NCI-H1092 (cell line): ENCODE measurements at regions not wholly inside any gene's neighbourhood (a gene's known extent, or its start where the extent isn't known, plus 50 kb on each side); places are given as distances from the start of the nearest gene placed in this dataset.

Experiments
- DNase-seq: peaks from one replicate; lab custom pipeline; 2025; lab: John Stamatoyannopoulos, UW

GRCh38 chr6:105991561-105992314 is 94.4 kb upstream of the PRDM1 start:
- DNase-seq: no peak

- no peak for DNase-seq
These were observed 96.0 kb upstream of the PRDM1 start for GRCh38 chr6:105990151-105990550.

- DNase-seq: no peak
These were observed 97.1 kb upstream of the PRDM1 start for GRCh38 chr6:105988812-105989577.

GRCh38 chr6:105988321-105988720 is 97.8 kb upstream of the PRDM1 start:
- DNase-seq: no peak

- no peak for DNase-seq
These were observed 98.6 kb upstream of the PRDM1 start for GRCh38 chr6:105987516-105987915.

- DNase-seq: no peak
These were observed 99.1 kb upstream of the PRDM1 start for GRCh38 chr6:105986998-105987397.

- DNase-seq: no peak
These were observed 100.1 kb upstream of the PRDM1 start for GRCh38 chr6:105985816-105986632.

GRCh38 chr6:105985098-105985815 is 100.9 kb upstream of the PRDM1 start:
- no peak for DNase-seq

GRCh38 chr6:105983763-105984162 is 102.4 kb upstream of the PRDM1 start:
- no peak for DNase-seq

- DNase-seq: no peak
These were observed 103.2 kb upstream of the PRDM1 start for GRCh38 chr6:105982761-105983540.

GRCh38 chr6:105981888-105982358 is 104.2 kb upstream of the PRDM1 start:
- DNase-seq: no peak

- DNase-seq: no peak
These were observed 104.9 kb upstream of the PRDM1 start for GRCh38 chr6:105981002-105981887.

GRCh38 chr6:105978974-105979373 is 107.2 kb upstream of the PRDM1 start:
- no peak for DNase-seq

GRCh38 chr6:105977934-105978504 is 108.1 kb upstream of the PRDM1 start:
- DNase-seq: no peak

- DNase-seq: no peak
These were observed 111.2 kb upstream of the PRDM1 start for GRCh38 chr6:105974986-105975385.

- no peak for DNase-seq
These were observed 113.7 kb upstream of the PRDM1 start for GRCh38 chr6:105972440-105972839.

GRCh38 chr6:105968603-105969333 is 117.4 kb upstream of the PRDM1 start:
- DNase-seq: no peak

GRCh38 chr6:105967917-105968602 is 118.1 kb upstream of the PRDM1 start:
- DNase-seq: no peak
